Smooth muscle cell (in vitro differentiated cells): ENCODE measurements at regions not wholly inside any gene's neighbourhood (a gene's known extent, or its start where the extent isn't known, plus 50 kb on each side); places are given as distances from the start of the nearest gene placed in this dataset.

ENCODE experiments used
- DNase-seq: peaks from one replicate; lab custom pipeline; 2025; ENCODE audit not compliant: unreplicated experiment; lab: John Stamatoyannopoulos, UW
- H2AFZ ChIP-seq: fragments of 200-600 bp; sonication (generic); 2 replicates; pipeline ENCODE4 v1.6.0; 2016; ENCODE audit warnings: antibody characterized with exemption, low read depth, mild to moderate bottlenecking
- H3F3A ChIP-seq: fragments of 200-600 bp; sonication (generic); 2 replicates; pipeline ENCODE4 v1.6.0; 2017; ENCODE audit warnings: antibody characterized with exemption, low read depth
- H3K27ac ChIP-seq: fragments of 200-600 bp; sonication (generic); 2 replicates; pipeline ENCODE4 v1.5.1; 2016; ENCODE audit warnings: low read depth, mild to moderate bottlenecking
- H3K27me3 ChIP-seq: fragments of 200-600 bp; sonication (generic); 2 replicates; pipeline ENCODE4 v1.6.1; 2016; ENCODE audit warnings: low read depth, mild to moderate bottlenecking
- H3K36me3 ChIP-seq: fragments of 200-600 bp; sonication (generic); 2 replicates; pipeline ENCODE4 v1.5.1; 2016; ENCODE audit warnings: low read depth
- H3K4me1 ChIP-seq: fragments of 200-600 bp; sonication (generic); 2 replicates; pipeline ENCODE4 v1.5.1; 2016; ENCODE audit warnings: low read depth
- H3K4me2 ChIP-seq: fragments of 200-600 bp; sonication (generic); 2 replicates; pipeline ENCODE4 v1.6.0; 2016; ENCODE audit warnings: mild to moderate bottlenecking
- H3K4me3 ChIP-seq: fragments of 200-600 bp; sonication (generic); 2 replicates; pipeline ENCODE4 v1.5.1; 2016; ENCODE audit warnings: mild to moderate bottlenecking
- H3K79me2 ChIP-seq: fragments of 200-600 bp; sonication (generic); 2 replicates; pipeline ENCODE4 v1.6.0; 2016; ENCODE audit warnings: low read depth, mild to moderate bottlenecking
- H3K9ac ChIP-seq: fragments of 200-600 bp; sonication (generic); 2 replicates; pipeline ENCODE4 v1.6.0; 2016; ENCODE audit warnings: low read depth
- H3K9me3 ChIP-seq: fragments of 200-600 bp; sonication (generic); replicated peaks from 2 replicates; pipeline ENCODE4 v1.5.1; 2016; ENCODE audit warnings: low read depth
- H4K20me1 ChIP-seq: fragments of 200-600 bp; sonication (generic); 2 replicates; pipeline ENCODE4 v1.6.0; 2016; ENCODE audit warnings: low read depth
- WGBS: methylation state at CpG from one replicate; pipeline ENCODE4 v1.1.7; 2016; ENCODE audit warnings: low lambda C conversion rate; 5-methylcytosine and 5-hydroxymethylcytosine counted together
- TF ChIP-seq, protein P1 (sequence below): fragments of 200-600 bp; sonication (generic); IDR thresholded peaks from 2 replicates; pipeline ENCODE4 v1.5.1; 2017; ENCODE audit warnings: borderline replicate concordance, mild to moderate bottlenecking, antibody characterized with exemption; ENCODE audit not compliant: insufficient read depth, poor library complexity, severe bottlenecking

DNA sequence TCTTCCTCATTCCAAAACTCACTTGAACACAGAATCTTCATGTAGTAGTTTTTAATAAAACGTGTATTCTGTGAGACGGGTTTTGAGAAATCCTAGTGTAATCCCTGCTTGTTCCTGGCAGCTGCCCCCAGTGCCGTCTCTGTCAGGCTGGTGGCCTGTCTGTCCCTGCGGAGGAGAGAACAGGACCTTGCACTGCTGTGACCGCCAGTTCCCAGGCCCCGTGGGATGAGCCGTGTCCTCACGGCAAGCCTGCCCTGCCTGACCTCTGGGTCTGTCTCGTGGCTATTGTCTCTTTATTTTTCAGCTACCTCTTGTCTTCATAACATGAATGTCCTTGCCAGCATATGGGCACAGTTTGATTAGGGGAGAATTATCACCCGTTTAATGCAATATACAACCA lies 535.5 kb upstream of the B3GAT1 start:
- DNase-seq, result no peak
- H3K9ac ChIP-seq, result no peak overlapping the region
- H3K4me1 ChIP-seq, result peaks cover 13% of the 10 kb centered on the region
- no peaks in the 10 kb centered on the region for H3K79me2 ChIP-seq
- H3K27me3 ChIP-seq, result no peaks in the 10 kb centered on the region
- H3K4me3 ChIP-seq, result no peak overlapping the region
- H3K4me2 ChIP-seq, result no peak overlapping the region
- 65% methylated on average over 10 of the region's 10 CpGs for WGBS
- no peak overlapping the region for H3K27ac ChIP-seq
- no peaks in the 10 kb centered on the region for H3K9me3 ChIP-seq
- H3K36me3 ChIP-seq, result no peaks in the 10 kb centered on the region
- H3F3A ChIP-seq, result peaks cover 5% of the 10 kb centered on the region
- no peak overlapping the region for H2AFZ ChIP-seq
- H4K20me1 ChIP-seq, result no peaks in the 10 kb centered on the region
- TF ChIP-seq, protein P1, sequence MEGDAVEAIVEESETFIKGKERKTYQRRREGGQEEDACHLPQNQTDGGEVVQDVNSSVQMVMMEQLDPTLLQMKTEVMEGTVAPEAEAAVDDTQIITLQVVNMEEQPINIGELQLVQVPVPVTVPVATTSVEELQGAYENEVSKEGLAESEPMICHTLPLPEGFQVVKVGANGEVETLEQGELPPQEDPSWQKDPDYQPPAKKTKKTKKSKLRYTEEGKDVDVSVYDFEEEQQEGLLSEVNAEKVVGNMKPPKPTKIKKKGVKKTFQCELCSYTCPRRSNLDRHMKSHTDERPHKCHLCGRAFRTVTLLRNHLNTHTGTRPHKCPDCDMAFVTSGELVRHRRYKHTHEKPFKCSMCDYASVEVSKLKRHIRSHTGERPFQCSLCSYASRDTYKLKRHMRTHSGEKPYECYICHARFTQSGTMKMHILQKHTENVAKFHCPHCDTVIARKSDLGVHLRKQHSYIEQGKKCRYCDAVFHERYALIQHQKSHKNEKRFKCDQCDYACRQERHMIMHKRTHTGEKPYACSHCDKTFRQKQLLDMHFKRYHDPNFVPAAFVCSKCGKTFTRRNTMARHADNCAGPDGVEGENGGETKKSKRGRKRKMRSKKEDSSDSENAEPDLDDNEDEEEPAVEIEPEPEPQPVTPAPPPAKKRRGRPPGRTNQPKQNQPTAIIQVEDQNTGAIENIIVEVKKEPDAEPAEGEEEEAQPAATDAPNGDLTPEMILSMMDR, result no peak

DNA sequence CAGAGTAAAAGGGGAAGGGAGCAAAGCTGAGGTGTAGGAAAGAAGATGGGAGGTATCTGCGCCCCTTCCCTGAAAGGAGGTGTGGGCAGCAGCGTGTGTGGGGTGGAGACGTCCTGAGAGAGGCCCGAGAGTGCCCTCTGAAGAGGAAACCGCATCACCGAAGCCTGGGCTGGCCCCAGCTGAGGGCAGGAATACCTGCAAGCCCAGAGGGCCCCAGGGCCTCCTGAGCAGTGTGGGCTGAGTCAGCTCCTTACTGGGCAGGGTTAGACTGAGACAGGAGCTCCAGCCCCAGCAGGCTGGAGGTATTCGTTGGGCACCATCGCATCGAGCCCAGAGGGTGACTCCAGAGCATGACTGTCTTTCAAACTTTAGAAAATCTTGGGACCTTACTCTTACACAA lies 534.0 kb upstream of the B3GAT1 start:
- Histone ChIP-seq H3F3A (peaks cover 3% of the 10 kb centered on the region), H3K9me3 (no peaks in the 10 kb centered on the region), H4K20me1 (no peaks in the 10 kb centered on the region), H3K27me3 (no peaks in the 10 kb centered on the region), H3K4me3 (no peak overlapping the region), H2AFZ (no peak overlapping the region), H3K4me1 (peaks cover 11% of the 10 kb centered on the region), H3K4me2 (no peak overlapping the region), H3K79me2 (no peaks in the 10 kb centered on the region), H3K36me3 (no peaks in the 10 kb centered on the region), H3K27ac (no peak overlapping the region), H3K9ac (no peak overlapping the region)
- no peak for DNase-seq
- TF ChIP-seq, protein P1, result no peak
- 86% methylated on average over 9 of the region's 9 CpGs for WGBS

DNA sequence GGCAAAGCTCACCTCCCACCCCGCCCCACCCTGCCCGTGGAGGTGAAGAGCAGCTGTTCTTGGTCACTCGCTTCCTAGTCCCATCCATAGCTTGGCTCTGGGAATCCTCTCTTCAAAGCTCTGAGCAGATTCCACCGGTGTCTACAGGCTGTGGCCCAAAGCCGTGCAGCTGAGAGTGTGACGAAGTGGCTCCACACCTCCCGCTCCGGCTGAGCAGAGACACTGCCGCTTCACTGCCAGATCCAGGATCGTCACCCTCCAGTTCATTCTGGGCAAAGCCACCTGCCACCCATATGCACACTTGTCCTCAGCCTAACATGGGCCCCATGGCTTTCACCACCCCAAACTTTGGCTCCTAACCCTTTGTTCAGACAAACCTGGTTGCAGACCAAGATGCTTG lies 532.9 kb upstream of the B3GAT1 start:
- TF ChIP-seq, protein P1, result no peak
- DNase-seq, result no peak
- H3K79me2 ChIP-seq, result no peaks in the 10 kb centered on the region
- H3K36me3 ChIP-seq, result no peaks in the 10 kb centered on the region
- H3K9ac ChIP-seq, result no peak overlapping the region
- no peak overlapping the region for H3K4me3 ChIP-seq
- H3K27ac ChIP-seq, result no peak overlapping the region
- H3K4me1 ChIP-seq, result peaks cover 11% of the 10 kb centered on the region
- 98% methylated on average over 10 of the region's 10 CpGs for WGBS
- H3F3A ChIP-seq, result no peaks in the 10 kb centered on the region
- H3K9me3 ChIP-seq, result no peaks in the 10 kb centered on the region
- H3K4me2 ChIP-seq, result no peak overlapping the region
- no peaks in the 10 kb centered on the region for H3K27me3 ChIP-seq
- no peak overlapping the region for H2AFZ ChIP-seq
- H4K20me1 ChIP-seq, result no peaks in the 10 kb centered on the region

DNA sequence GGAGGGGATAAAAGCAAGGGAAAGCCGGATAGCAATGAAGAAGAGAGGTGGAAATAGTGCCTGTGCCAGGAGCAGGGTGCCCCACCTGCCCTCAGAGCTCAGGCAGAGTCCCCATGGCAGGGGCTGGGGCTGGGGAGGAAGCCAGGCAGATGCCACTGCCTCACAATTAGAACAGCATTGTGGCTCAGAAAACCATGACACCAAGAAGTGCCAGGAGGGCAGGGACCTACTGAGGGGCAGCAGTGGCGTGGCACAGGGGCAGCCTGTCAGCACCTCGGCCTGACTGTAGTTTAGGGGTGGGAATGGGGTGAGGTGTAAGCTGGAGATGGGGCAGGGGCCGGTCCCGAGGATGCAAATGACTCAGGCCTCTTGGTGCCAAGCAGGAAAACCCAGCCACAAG lies 532.1 kb upstream of the B3GAT1 start:
- no peaks in the 10 kb centered on the region for H3K9me3 ChIP-seq
- TF ChIP-seq, protein P1, result no peak

More for the DNA sequence above, 532.1 kb upstream of the B3GAT1 start:
- H3K4me1 ChIP-seq, result peaks cover 20% of the 10 kb centered on the region
- H3K27ac ChIP-seq, result no peak overlapping the region
- no peaks in the 10 kb centered on the region for H3K27me3 ChIP-seq
- no peaks in the 10 kb centered on the region for H3K79me2 ChIP-seq
- no peak overlapping the region for H3K4me2 ChIP-seq
- H4K20me1 ChIP-seq, result no peaks in the 10 kb centered on the region
- DNase-seq, result no peak
- no peaks in the 10 kb centered on the region for H3K36me3 ChIP-seq
- no peak overlapping the region for H3K4me3 ChIP-seq
- 84% methylated on average over 5 of the region's 5 CpGs for WGBS
- no peak overlapping the region for H2AFZ ChIP-seq
- H3F3A ChIP-seq, result no peaks in the 10 kb centered on the region
- H3K9ac ChIP-seq, result no peak overlapping the region
